ENCODE measurements at regions not wholly inside any gene's neighbourhood (a gene's known extent, or its start where the extent isn't known, plus 50 kb on each side); places are given as distances from the start of the nearest gene placed in this dataset.
A peak's percentile ranks its signal among the peaks of the same experiment; 100 is the strongest.

DNA sequence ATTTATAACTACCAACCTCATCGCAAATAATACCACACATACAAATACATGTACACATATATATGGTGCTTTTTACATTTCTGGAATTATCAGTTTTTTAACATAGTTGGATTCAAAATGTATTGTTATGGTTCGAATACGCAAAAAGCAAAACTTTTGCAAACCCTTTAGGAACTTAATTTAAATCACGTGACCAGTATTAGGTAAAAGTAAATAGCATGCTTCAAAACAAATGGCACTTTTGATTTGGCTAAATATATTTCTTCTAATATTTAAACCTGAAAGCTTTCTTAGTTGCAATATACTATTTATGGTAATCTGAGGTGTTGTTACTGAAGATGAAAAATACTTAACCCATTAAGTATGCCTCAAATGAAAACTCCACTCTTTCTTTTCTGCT, 341.4 kb downstream of the C4orf33 start:
- RAD21 ChIA-PET (ENCODE audit: unreplicated experiment): no interaction called here
- intact Hi-C loops (cut with micrococcal nuclease; ENCODE audit: unreplicated experiment): no loop called here

DNA sequence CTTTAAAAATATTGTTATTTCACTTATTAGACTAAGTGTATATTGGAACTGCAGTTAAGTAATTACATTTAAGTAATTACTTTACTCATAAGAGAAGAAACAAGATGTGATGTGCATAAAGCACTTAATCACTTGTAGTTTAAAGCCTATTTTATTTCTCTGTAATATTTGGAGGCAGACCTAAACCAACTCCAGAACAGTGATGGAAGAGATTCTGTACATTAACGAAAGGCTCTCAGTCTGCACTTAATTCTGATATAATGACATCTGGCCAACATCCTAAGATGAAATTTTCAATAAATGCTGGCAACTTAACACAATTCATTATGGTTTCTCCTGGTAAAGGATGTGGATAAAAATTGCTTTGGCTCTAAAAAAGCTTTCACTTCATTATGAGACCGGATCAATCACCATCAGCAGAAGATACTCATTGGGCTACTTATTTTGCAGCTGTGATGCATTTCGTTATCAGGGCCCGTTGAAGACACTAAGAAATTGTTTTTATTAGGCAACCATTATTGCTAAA, 342.6 kb downstream of the C4orf33 start:
- Histone ChIP-seq H3K4me1 (ENCODE audit: control insufficient read depth, insufficient read depth, low read length) (no peaks in the 10 kb centered on the region), H2AFZ (ENCODE audit: control insufficient read depth, low read depth, low read length) (no peak overlapping the region), H3K27me3 (replicated peaks in 1 of 2; ENCODE audit: control insufficient read depth in 2 of 2, insufficient read depth in 2 of 2, low read length in 1 of 2) (no peaks in the 10 kb centered on the region), H3K36me3 (ENCODE audit: control insufficient read depth in 2 of 2, insufficient read depth in 2 of 2, low read length in 1 of 2) (no peaks in the 10 kb centered on the region), H3K4me2 (ENCODE audit: control insufficient read depth, insufficient read depth) (no peak overlapping the region), H3K27ac (ENCODE audit: control insufficient read depth, insufficient read depth) (no peak overlapping the region), H3K9ac (ENCODE audit: control insufficient read depth, insufficient read depth, low read length) (no peak overlapping the region), H3K79me2 (ENCODE audit: control insufficient read depth, insufficient read depth, low read length) (no peaks in the 10 kb centered on the region), H4K20me1 (ENCODE audit: control insufficient read depth, insufficient read depth) (no peaks in the 10 kb centered on the region), H3K4me3 (no peak overlapping the region), H3K9me3 (replicated peaks; ENCODE audit: control insufficient read depth, insufficient read depth, low read length) (no peaks in the 10 kb centered on the region)
- in situ Hi-C loops (cut with MboI) (no loop called here), intact Hi-C loops (cut with micrococcal nuclease; ENCODE audit: unreplicated experiment) (no loop called here)
- DNase-seq (ENCODE audit: low read depth, low spot score) (no peak), ATAC-seq (no peak), FAIRE-seq (no peak)
- POLR2A ChIA-PET: no interaction called here
- SMC1A ChIA-PET (ENCODE audit: uncharacterized antibody, unreplicated experiment): no interaction called here
- 2% methylated on average over 4 of the region's 4 CpGs for WGBS (ENCODE audit: insufficient coverage, insufficient replicate concordance, low lambda C conversion rate, missing lambda C conversion rate)
- CTCF ChIA-PET: no interaction called here
- RAD21 ChIA-PET (ENCODE audit: unreplicated experiment): no interaction called here
- no TSS peak for BruUV-seq (replicated peaks)
- no peak for TF ChIP-seq RBBP5 (conservative IDR thresholded peaks at IDR 0.05)
- TF ChIP-seq SMAD1 (IDR thresholded peaks at IDR 0.05; ENCODE audit: low read depth, partially characterized antibody): no peak
- TF ChIP-seq MTA2 (IDR thresholded peaks at IDR 0.05; ENCODE audit: low read depth): no peak
- TF ChIP-seq, protein P1, sequence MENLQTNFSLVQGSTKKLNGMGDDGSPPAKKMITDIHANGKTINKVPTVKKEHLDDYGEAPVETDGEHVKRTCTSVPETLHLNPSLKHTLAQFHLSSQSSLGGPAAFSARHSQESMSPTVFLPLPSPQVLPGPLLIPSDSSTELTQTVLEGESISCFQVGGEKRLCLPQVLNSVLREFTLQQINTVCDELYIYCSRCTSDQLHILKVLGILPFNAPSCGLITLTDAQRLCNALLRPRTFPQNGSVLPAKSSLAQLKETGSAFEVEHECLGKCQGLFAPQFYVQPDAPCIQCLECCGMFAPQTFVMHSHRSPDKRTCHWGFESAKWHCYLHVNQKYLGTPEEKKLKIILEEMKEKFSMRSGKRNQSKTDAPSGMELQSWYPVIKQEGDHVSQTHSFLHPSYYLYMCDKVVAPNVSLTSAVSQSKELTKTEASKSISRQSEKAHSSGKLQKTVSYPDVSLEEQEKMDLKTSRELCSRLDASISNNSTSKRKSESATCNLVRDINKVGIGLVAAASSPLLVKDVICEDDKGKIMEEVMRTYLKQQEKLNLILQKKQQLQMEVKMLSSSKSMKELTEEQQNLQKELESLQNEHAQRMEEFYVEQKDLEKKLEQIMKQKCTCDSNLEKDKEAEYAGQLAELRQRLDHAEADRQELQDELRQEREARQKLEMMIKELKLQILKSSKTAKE (IDR thresholded peaks at IDR 0.05; ENCODE audit: low read depth, poor library complexity, severe bottlenecking): no peak
- no peak for TF ChIP-seq CEBPB (IDR thresholded peaks at IDR 0.05; ENCODE audit: borderline replicate concordance in 1 of 2, low read depth in 2 of 2, low read length in 2 of 2)
- TF ChIP-seq CHD2 (IDR thresholded peaks at IDR 0.05; ENCODE audit: borderline replicate concordance, low read depth, low read length): no peak
- TF ChIP-seq, protein P2, sequence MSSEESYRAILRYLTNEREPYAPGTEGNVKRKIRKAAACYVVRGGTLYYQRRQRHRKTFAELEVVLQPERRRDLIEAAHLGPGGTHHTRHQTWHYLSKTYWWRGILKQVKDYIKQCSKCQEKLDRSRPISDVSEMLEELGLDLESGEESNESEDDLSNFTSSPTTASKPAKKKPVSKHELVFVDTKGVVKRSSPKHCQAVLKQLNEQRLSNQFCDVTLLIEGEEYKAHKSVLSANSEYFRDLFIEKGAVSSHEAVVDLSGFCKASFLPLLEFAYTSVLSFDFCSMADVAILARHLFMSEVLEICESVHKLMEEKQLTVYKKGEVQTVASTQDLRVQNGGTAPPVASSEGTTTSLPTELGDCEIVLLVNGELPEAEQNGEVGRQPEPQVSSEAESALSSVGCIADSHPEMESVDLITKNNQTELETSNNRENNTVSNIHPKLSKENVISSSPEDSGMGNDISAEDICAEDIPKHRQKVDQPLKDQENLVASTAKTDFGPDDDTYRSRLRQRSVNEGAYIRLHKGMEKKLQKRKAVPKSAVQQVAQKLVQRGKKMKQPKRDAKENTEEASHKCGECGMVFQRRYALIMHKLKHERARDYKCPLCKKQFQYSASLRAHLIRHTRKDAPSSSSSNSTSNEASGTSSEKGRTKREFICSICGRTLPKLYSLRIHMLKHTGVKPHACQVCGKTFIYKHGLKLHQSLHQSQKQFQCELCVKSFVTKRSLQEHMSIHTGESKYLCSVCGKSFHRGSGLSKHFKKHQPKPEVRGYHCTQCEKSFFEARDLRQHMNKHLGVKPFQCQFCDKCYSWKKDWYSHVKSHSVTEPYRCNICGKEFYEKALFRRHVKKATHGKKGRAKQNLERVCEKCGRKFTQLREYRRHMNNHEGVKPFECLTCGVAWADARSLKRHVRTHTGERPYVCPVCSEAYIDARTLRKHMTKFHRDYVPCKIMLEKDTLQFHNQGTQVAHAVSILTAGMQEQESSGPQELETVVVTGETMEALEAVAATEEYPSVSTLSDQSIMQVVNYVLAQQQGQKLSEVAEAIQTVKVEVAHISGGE (CRISPR knock-in tag; IDR thresholded peaks at IDR 0.05): no peak
- TF ChIP-seq, protein P3, sequence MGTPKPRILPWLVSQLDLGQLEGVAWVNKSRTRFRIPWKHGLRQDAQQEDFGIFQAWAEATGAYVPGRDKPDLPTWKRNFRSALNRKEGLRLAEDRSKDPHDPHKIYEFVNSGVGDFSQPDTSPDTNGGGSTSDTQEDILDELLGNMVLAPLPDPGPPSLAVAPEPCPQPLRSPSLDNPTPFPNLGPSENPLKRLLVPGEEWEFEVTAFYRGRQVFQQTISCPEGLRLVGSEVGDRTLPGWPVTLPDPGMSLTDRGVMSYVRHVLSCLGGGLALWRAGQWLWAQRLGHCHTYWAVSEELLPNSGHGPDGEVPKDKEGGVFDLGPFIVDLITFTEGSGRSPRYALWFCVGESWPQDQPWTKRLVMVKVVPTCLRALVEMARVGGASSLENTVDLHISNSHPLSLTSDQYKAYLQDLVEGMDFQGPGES (IDR thresholded peaks at IDR 0.05): no peak
- TF ChIP-seq, protein P4, sequence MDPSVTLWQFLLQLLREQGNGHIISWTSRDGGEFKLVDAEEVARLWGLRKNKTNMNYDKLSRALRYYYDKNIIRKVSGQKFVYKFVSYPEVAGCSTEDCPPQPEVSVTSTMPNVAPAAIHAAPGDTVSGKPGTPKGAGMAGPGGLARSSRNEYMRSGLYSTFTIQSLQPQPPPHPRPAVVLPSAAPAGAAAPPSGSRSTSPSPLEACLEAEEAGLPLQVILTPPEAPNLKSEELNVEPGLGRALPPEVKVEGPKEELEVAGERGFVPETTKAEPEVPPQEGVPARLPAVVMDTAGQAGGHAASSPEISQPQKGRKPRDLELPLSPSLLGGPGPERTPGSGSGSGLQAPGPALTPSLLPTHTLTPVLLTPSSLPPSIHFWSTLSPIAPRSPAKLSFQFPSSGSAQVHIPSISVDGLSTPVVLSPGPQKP (IDR thresholded peaks at IDR 0.05; ENCODE audit: low read depth, low read length): no peak

More for the DNA sequence above, 341.4 kb downstream of the C4orf33 start:
- FAIRE-seq (no peak), DNase-seq (ENCODE audit: low read depth, low spot score) (no peak), ATAC-seq (no peak)
- WGBS (ENCODE audit: insufficient coverage, insufficient replicate concordance, low lambda C conversion rate, missing lambda C conversion rate): 41% methylated on average over 4 of the region's 4 CpGs
- no peak overlapping the region for H3K27ac ChIP-seq (ENCODE audit: control insufficient read depth, insufficient read depth)
- in situ Hi-C loops (cut with MboI): no loop called here
- POLR2A ChIA-PET: no interaction called here
- SMC1A ChIA-PET (ENCODE audit: uncharacterized antibody, unreplicated experiment): no interaction called here
- H3K79me2 ChIP-seq (ENCODE audit: control insufficient read depth, insufficient read depth, low read length): no peaks in the 10 kb centered on the region
- CTCF ChIA-PET: no interaction called here
- H3K36me3 ChIP-seq (ENCODE audit: control insufficient read depth in 2 of 2, insufficient read depth in 2 of 2, low read length in 1 of 2): no peaks in the 10 kb centered on the region
- no peak overlapping the region for H3K9ac ChIP-seq (ENCODE audit: control insufficient read depth, insufficient read depth, low read length)
- H3K4me3 ChIP-seq: no peak overlapping the region
- no peaks in the 10 kb centered on the region for H3K27me3 ChIP-seq (replicated peaks in 1 of 2; ENCODE audit: control insufficient read depth in 2 of 2, insufficient read depth in 2 of 2, low read length in 1 of 2)
- H3K4me2 ChIP-seq (ENCODE audit: control insufficient read depth, insufficient read depth): no peak overlapping the region
- H2AFZ ChIP-seq (ENCODE audit: control insufficient read depth, low read depth, low read length): no peak overlapping the region
- no TSS peak for BruUV-seq (replicated peaks)
- no peaks in the 10 kb centered on the region for H3K4me1 ChIP-seq (ENCODE audit: control insufficient read depth, insufficient read depth, low read length)
- H3K9me3 ChIP-seq (replicated peaks; ENCODE audit: control insufficient read depth, insufficient read depth, low read length): no peaks in the 10 kb centered on the region
- TF ChIP-seq JUNB (IDR thresholded peaks at IDR 0.05) (no peak), RAD51 (IDR thresholded peaks at IDR 0.05) (peak; percentile 57; the same call in 1 of the 2 replicates)
- no peaks in the 10 kb centered on the region for H4K20me1 ChIP-seq (ENCODE audit: control insufficient read depth, insufficient read depth)

Measured in GM12878 (cell line).